PFSK-1 (cell line): ENCODE measurements at regions not wholly inside any gene's neighbourhood (a gene's known extent, or its start where the extent isn't known, plus 50 kb on each side); places are given as distances from the start of the nearest gene placed in this dataset.

Experiments
- FOXP2 ChIP-seq: optimal IDR thresholded peaks from 2 replicates; pipeline ENCODE3; 2011; ENCODE audit warnings: borderline replicate concordance, control low read depth, inconsistent platforms; ENCODE audit not compliant: insufficient read depth; ENCODE audit errors: extremely low read length, extremely low read depth
- POLR2AphosphoS5 ChIP-seq: IDR thresholded peaks from 2 replicates; pipeline ENCODE4 v1.6.1; 2012; ENCODE audit warnings: low read depth, mild to moderate bottlenecking, control low read depth, low read length, moderate library complexity
- SIN3A ChIP-seq: IDR thresholded peaks from 2 replicates; pipeline ENCODE4 v1.6.1; 2012; ENCODE audit warnings: mild to moderate bottlenecking, low read length, moderate library complexity, borderline replicate concordance; ENCODE audit not compliant: insufficient read depth
- TAF1 ChIP-seq: IDR thresholded peaks from 2 replicates; pipeline ENCODE4 v1.6.1; 2012; ENCODE audit warnings: low read length, control low read depth, borderline replicate concordance; ENCODE audit not compliant: insufficient read depth
- TF ChIP-seq, protein P1 (sequence below), 2 experiments: IDR thresholded peaks; 2 replicates each; pipeline versions ENCODE4 v1.6.1 to v1.8.0; 2011 to 2012; ENCODE audit warnings: low read depth in 2 of 2, low read length in 2 of 2, control low read depth in 1 of 2, inconsistent platforms in 1 of 2, mild to moderate bottlenecking in 1 of 2, moderate library complexity in 1 of 2; ENCODE audit not compliant: insufficient read depth in 1 of 2

DNA sequence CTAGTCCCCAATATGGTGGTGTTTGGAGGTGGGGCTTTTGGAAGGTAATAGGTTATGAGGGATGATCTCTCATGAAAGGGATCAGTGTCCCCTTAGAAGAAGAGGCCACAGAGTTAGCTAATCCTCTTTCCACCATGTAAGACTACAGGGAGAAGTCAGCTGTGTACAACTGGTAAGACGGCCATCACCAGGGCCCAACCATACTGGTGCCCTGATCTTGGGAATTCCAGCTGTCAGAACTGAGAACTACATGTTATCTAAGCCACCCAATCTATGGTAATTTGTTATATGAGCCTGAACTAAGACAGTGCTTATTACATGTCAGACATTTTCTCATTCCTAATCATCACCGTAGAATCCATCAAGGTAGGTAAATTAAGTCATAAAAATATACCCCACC lies 77.7 kb upstream of the ZNF217 start:
- TF ChIP-seq FOXP2 (no peak), TAF1 (no peak), POLR2AphosphoS5 (no peak), SIN3A (no peak)
- TF ChIP-seq, protein P1, sequence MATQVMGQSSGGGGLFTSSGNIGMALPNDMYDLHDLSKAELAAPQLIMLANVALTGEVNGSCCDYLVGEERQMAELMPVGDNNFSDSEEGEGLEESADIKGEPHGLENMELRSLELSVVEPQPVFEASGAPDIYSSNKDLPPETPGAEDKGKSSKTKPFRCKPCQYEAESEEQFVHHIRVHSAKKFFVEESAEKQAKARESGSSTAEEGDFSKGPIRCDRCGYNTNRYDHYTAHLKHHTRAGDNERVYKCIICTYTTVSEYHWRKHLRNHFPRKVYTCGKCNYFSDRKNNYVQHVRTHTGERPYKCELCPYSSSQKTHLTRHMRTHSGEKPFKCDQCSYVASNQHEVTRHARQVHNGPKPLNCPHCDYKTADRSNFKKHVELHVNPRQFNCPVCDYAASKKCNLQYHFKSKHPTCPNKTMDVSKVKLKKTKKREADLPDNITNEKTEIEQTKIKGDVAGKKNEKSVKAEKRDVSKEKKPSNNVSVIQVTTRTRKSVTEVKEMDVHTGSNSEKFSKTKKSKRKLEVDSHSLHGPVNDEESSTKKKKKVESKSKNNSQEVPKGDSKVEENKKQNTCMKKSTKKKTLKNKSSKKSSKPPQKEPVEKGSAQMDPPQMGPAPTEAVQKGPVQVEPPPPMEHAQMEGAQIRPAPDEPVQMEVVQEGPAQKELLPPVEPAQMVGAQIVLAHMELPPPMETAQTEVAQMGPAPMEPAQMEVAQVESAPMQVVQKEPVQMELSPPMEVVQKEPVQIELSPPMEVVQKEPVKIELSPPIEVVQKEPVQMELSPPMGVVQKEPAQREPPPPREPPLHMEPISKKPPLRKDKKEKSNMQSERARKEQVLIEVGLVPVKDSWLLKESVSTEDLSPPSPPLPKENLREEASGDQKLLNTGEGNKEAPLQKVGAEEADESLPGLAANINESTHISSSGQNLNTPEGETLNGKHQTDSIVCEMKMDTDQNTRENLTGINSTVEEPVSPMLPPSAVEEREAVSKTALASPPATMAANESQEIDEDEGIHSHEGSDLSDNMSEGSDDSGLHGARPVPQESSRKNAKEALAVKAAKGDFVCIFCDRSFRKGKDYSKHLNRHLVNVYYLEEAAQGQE (IDR thresholded peaks at IDR 0.05; ENCODE audit: insufficient read depth in 1 of 2, low read depth in 2 of 2, low read length in 2 of 2) = no peak

DNA sequence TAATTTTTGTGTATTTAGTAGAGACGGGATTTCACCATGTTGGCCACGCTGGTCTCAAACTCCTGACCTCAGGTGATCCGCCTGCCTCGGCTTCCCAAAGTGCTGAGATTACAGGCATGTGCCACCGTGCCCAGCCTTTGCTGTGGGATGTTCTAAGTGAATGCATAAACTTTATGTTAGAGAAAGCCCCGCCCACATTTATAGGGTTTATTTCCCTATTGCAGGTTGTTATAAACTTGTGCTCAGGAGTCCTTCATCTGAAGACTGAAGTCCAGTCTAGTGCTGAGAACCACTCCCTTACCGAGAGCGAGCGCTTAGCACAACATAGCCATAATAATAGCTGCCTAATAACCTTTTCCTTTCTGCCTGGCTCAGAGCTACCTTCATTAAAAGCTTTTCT lies 75.4 kb upstream of the ZNF217 start:
- no peak for TF ChIP-seq FOXP2
- no peak for TF ChIP-seq TAF1
- no peak for TF ChIP-seq POLR2AphosphoS5
- TF ChIP-seq SIN3A = no peak
- TF ChIP-seq, protein P1 (IDR thresholded peaks at IDR 0.05; ENCODE audit: insufficient read depth in 1 of 2, low read depth in 2 of 2, low read length in 2 of 2) = no peak

DNA sequence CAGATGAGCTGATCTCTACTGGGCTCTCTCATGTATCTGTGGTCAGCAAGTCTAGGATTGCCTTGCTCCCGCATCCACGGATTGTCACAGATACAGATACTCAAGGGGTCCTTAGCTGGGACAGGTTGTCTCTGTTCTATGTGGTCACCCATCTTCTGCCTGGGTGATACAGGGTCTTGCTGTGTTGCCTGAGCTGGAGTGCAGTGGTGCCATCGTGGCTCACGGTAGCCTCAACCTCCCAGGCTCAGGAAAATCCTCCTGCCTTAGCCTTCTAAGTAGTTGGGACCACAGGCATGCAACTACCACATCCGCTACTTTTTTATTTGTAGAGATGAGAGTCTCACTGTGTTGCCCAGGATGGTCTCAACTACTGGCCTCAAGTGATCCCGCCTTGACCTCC lies 72.5 kb upstream of the ZNF217 start:
- TF ChIP-seq, protein P1 (IDR thresholded peaks at IDR 0.05; ENCODE audit: insufficient read depth in 1 of 2, low read depth in 2 of 2, low read length in 2 of 2) = no peak
- TF ChIP-seq POLR2AphosphoS5 = no peak
- TF ChIP-seq FOXP2 = no peak

DNA sequence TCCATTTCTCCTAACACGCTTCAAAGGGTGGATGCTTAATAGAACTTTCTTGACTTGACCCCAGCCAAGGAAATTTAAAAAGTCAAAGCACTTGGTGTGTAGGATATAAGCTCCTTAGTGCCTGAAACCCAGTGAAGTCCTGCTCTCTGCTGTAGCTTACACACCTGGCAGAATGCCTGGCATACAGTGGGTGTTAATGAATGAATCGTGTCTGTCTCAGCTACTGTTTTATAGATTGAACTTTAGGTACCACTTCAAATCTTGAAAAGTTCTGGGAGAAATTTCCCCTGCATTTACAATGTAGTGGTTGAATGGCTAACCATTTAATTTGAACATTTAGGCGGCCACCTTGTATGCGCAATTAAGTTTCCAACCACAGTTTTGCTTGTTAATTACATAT lies 70.5 kb upstream of the ZNF217 start:
- TF ChIP-seq, protein P1 (IDR thresholded peaks at IDR 0.05; ENCODE audit: insufficient read depth in 1 of 2, low read depth in 2 of 2, low read length in 2 of 2) = no peak
- no peak for TF ChIP-seq FOXP2
- TF ChIP-seq TAF1 = no peak
- TF ChIP-seq SIN3A = no peak
- TF ChIP-seq POLR2AphosphoS5 = no peak

DNA sequence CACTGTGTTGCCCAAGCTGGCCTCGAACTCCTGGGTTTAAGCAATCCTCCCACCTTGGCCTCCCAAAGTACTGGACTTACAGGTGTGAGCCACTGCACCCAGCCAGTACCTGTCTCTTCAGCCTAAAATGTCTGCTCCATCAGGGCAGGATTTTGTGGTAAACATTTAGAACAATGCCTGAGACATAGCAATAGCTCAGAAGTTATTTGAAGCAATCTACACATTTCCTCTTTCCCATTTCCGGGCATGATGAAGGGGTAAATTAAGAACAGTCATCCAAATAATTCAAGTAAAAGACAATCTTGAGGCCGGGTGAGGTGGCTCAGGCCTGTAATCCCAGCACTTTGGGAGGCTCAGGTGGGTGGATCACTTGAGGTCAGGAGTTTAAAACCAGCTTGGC lies 69.0 kb upstream of the ZNF217 start:
- TF ChIP-seq SIN3A (no peak), POLR2AphosphoS5 (no peak)
- TF ChIP-seq, protein P1 (IDR thresholded peaks at IDR 0.05; ENCODE audit: insufficient read depth in 1 of 2, low read depth in 2 of 2, low read length in 2 of 2) = no peak
